OCI-LY7 (cell line): ENCODE measurements at regions not wholly inside any gene's neighbourhood (a gene's known extent, or its start where the extent isn't known, plus 50 kb on each side); places are given as distances from the start of the nearest gene placed in this dataset.

Source experiments
- BruUV-seq: library from RNA; stranded (reverse); fragments of 400-500 nt; replicated peaks from 2 replicates; lab custom pipeline; 2021; lab: Mats Ljungman, UMichigan
- CTCF ChIA-PET: fragments of 300-600 bp; sonication (Branson Sonifier 250); formaldehyde crosslinking; loops from one replicate; lab custom pipeline; 2022; ENCODE audit warnings: antibody characterized with exemption; ENCODE audit not compliant: unreplicated experiment; lab: Charles Lee
- POLR2A ChIA-PET: fragments of 300-600 bp; sonication (Branson Sonifier 250); formaldehyde crosslinking; loops from one replicate; lab custom pipeline; 2022; ENCODE audit warnings: antibody characterized with exemption; lab: Charles Lee
- DNase-seq: peaks from one replicate; pipeline ENCODE4 v3.0.0-alpha.2; 2015; ENCODE audit warnings: low spot score
- H2AFZ ChIP-seq: fragments of 200-600 bp; sonication (generic), shearing (Covaris generic); 2 replicates; pipeline ENCODE4 v1.6.1; 2014; ENCODE audit warnings: mild to moderate bottlenecking, antibody characterized with exemption, low read length, moderate library complexity
- H3K27ac ChIP-seq: fragments of 200-600 bp; sonication (generic); 2 replicates; pipeline ENCODE4 v1.5.1; 2014; ENCODE audit warnings: mixed run types, low read depth, mild to moderate bottlenecking, moderate library complexity, low read length, inconsistent platforms; ENCODE audit not compliant: poor library complexity, severe bottlenecking
- H3K36me3 ChIP-seq: fragments of 200-600 bp; sonication (generic); 2 replicates; pipeline ENCODE4 v1.6.1; 2014; ENCODE audit warnings: mild to moderate bottlenecking, antibody characterized with exemption, low read length, moderate library complexity, mixed read lengths; ENCODE audit not compliant: insufficient read depth
- H3K4me1 ChIP-seq: fragments of 200-600 bp; sonication (generic); 2 replicates; pipeline ENCODE4 v1.5.1; 2014; ENCODE audit warnings: mild to moderate bottlenecking, low read length; ENCODE audit not compliant: insufficient read depth, poor library complexity, severe bottlenecking
- H3K4me2 ChIP-seq: fragments of 200-600 bp; sonication (generic); 2 replicates; pipeline ENCODE4 v1.6.1; 2014; ENCODE audit warnings: mild to moderate bottlenecking, low read length
- H3K4me3 ChIP-seq: fragments of 200-600 bp; sonication (generic); 2 replicates; pipeline ENCODE4 v1.5.1; 2014; ENCODE audit warnings: mild to moderate bottlenecking, low read depth, low read length; ENCODE audit not compliant: poor library complexity, severe bottlenecking
- H3K79me2 ChIP-seq: fragments of 200-600 bp; sonication (generic); 2 replicates; pipeline ENCODE4 v1.6.1; 2016; ENCODE audit warnings: low read depth, mild to moderate bottlenecking, low read length, moderate library complexity, mixed read lengths; ENCODE audit not compliant: insufficient read depth
- H3K9me2 ChIP-seq: fragments of 200-600 bp; sonication (generic); 2 replicates; pipeline ENCODE4 v1.6.1; 2016; ENCODE audit warnings: mild to moderate bottlenecking, low read length, mixed read lengths; ENCODE audit not compliant: insufficient read depth
- H3K9me3 ChIP-seq: fragments of 200-600 bp; sonication (generic); 2 replicates; pipeline ENCODE4 v1.6.1; 2014; ENCODE audit warnings: mild to moderate bottlenecking, mixed run types, low read length, mixed read lengths
- H4K20me1 ChIP-seq: fragments of 200-600 bp; sonication (generic); 2 replicates; pipeline ENCODE4 v1.6.1; 2014; ENCODE audit warnings: mild to moderate bottlenecking, antibody characterized with exemption, low read length, moderate library complexity, mixed read lengths; ENCODE audit not compliant: insufficient read depth
- CTCF ChIP-seq: fragments of 200-600 bp; sonication (generic); conservative IDR thresholded peaks from 2 replicates; pipeline ENCODE4 v1.5.1; 2014; ENCODE audit warnings: mild to moderate bottlenecking, antibody characterized with exemption, low read length, moderate library complexity, mixed read lengths
- EZH2phosphoT487 ChIP-seq: fragments of 200-600 bp; sonication (generic); IDR thresholded peaks from 2 replicates; pipeline ENCODE4 v1.6.1; 2018; ENCODE audit warnings: low read depth, borderline replicate concordance, mild to moderate bottlenecking, mixed run types, antibody characterized with exemption, low read length, moderate library complexity, mixed read lengths
- intact Hi-C: fragments of 100-400 bp; cut with micrococcal nuclease; formaldehyde crosslinking; loops from one replicate; pipeline ENCODE4 v1.10.0; 2022; ENCODE audit not compliant: unreplicated experiment

DNA sequence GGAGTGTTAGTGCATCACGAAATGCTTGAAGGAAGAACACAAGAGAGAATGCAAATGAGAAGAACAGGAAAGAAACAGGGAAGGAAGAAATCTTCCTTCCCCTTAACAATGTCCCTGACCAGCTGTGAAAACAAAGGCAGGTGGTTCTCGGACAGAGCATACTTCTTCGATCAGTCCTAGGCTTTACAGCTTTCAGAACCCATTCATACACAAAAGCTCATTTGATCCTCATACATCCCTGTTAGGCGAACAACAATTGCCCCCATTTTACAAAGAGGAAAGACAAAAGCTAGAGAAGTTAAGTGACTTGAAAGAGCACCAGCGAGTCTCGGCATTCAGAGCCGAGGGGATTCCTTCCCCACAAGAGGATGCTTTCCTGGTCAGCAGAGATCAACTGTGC lies 57.2 kb upstream of the LRRC55 start:
- no TSS peak for BruUV-seq
- ChIA-PET CTCF (no interaction called here), POLR2A (no interaction called here)
- no peaks in the 10 kb centered on the region for H3K79me2 ChIP-seq
- DNase-seq: no peak
- H3K4me1 ChIP-seq: no peaks in the 10 kb centered on the region
- no peak overlapping the region for H2AFZ ChIP-seq
- TF ChIP-seq EZH2phosphoT487 (no peak), CTCF (no peak)
- H3K9me2 ChIP-seq: no peaks in the 10 kb centered on the region
- H3K36me3 ChIP-seq: no peaks in the 10 kb centered on the region
- intact Hi-C loops: no loop called here
- no peaks in the 10 kb centered on the region for H4K20me1 ChIP-seq
- H3K27ac ChIP-seq: no peak overlapping the region
- no peaks in the 10 kb centered on the region for H3K9me3 ChIP-seq
- H3K4me2 ChIP-seq: no peak overlapping the region
- H3K4me3 ChIP-seq: no peak overlapping the region

- no peaks in the 10 kb centered on the region for H3K9me2 ChIP-seq
- no peak for DNase-seq
- H3K4me2 ChIP-seq: no peak overlapping the region
- ChIA-PET POLR2A (no interaction called here), CTCF (no interaction called here)
- no peaks in the 10 kb centered on the region for H3K4me1 ChIP-seq
- no peak overlapping the region for H3K4me3 ChIP-seq
- TF ChIP-seq EZH2phosphoT487 (no peak), CTCF (no peak)
- H3K79me2 ChIP-seq: no peaks in the 10 kb centered on the region
- no peaks in the 10 kb centered on the region for H3K9me3 ChIP-seq
- intact Hi-C loops: no loop called here
- no peak overlapping the region for H3K27ac ChIP-seq
- no peaks in the 10 kb centered on the region for H4K20me1 ChIP-seq
- no peak overlapping the region for H2AFZ ChIP-seq
- no peaks in the 10 kb centered on the region for H3K36me3 ChIP-seq
- BruUV-seq: no TSS peak
Observed at GRCh38 chr11:57124917-57125316, 56.8 kb upstream of the LRRC55 start.

DNA sequence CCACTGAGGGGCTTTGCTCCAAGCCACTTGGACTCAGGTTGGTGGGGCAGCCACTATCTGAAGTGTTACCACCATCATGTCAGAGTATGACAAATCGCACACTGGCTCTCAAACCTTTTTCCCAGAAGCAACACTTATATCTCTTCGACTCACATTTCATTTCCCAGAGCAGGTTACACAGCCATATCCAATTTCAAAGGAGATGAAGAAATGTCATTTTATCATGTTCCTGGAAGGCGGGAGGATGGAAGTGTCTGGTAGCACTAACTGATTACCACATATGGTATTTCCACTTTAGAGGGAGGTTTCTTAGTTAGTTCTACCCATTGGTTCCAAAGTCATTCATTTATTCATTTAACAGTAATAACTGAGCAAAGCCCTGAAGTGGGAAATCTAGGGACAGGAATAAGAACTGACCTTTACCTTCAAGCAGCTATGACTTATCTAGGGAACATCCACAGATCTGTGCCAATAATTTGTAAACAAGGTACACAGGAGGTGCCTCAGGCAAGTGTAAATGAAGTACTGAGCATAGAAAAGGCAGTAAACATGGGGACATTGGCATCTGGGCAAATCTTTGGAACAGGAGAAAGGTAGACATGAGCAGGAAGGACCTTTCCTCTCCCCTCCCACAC lies 54.9 kb upstream of the LRRC55 start:
- no peaks in the 10 kb centered on the region for H3K36me3 ChIP-seq
- H2AFZ ChIP-seq: no peak overlapping the region
- no peak overlapping the region for H3K27ac ChIP-seq
- ChIA-PET POLR2A (interaction anchor here (1.4 kb wide), 1 partner anchor 28 kb away, joined by 3 read pairs; no protein-coding TSS in a partner anchor), CTCF (no interaction called here)
- H3K9me3 ChIP-seq: no peaks in the 10 kb centered on the region
- H3K4me1 ChIP-seq: no peaks in the 10 kb centered on the region
- no peak overlapping the region for H3K4me2 ChIP-seq
- H3K9me2 ChIP-seq: no peaks in the 10 kb centered on the region
- intact Hi-C loops: no loop called here
- BruUV-seq: no TSS peak
- TF ChIP-seq EZH2phosphoT487 (no peak), CTCF (no peak)
- H3K4me3 ChIP-seq: no peak overlapping the region
- no peaks in the 10 kb centered on the region for H4K20me1 ChIP-seq
- H3K79me2 ChIP-seq: no peaks in the 10 kb centered on the region
- no peak for DNase-seq
